ENCODE measurements at regions not wholly inside any gene's neighbourhood (a gene's known extent, or its start where the extent isn't known, plus 50 kb on each side); places are given as distances from the start of the nearest gene placed in this dataset.

DNA sequence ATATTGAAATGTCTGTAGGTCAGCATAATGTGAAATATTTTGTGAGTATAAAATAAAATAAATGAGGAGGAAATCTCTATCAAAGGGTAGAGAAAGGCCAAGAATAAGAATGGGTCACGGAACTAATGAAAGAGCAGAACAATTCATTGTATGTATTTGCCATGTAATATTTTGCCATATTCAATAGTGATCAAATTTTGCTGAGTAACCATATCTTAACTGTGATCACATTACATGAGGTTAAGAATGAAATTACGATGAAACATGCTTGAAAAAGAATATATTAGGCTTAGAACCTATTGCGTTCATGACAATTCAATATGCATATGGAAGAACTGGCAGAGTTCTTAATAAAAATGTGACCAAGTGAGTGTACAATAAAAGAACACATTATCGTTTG is 437.2 kb upstream of the NRXN1 start:
- Histone ChIP-seq H3K9me3 (ENCODE audit: low read length) (no peaks in the 10 kb centered on the region), H3K4me3 (ENCODE audit: low read length) (no peak overlapping the region), H3K27ac (ENCODE audit: low read depth, low read length) (no peak overlapping the region), H3K4me1 (ENCODE audit: insufficient read depth, low read length) (no peaks in the 10 kb centered on the region), H3K27me3 (ENCODE audit: insufficient read depth, low read length, poor library complexity, severe bottlenecking) (no peaks in the 10 kb centered on the region), H3K36me3 (ENCODE audit: insufficient read depth, low read length) (no peaks in the 10 kb centered on the region)
- ChIA-PET CTCF (no interaction called here), POLR2A (no interaction called here)
- peaks cover 0 to 37% (median 6%) of the 10 kb centered on the region in 5 donors for H3K9me3 Mint-ChIP-seq
- H3K27ac Mint-ChIP-seq: no peak overlapping the region
- H3K4me1 Mint-ChIP-seq: no peaks in the 10 kb centered on the region
- H3K36me3 Mint-ChIP-seq: no peaks in the 10 kb centered on the region
- H3K27me3 Mint-ChIP-seq: no peaks in the 10 kb centered on the region
- no peak overlapping the region for H3K4me3 Mint-ChIP-seq
- DNase-seq: no peak

DNA sequence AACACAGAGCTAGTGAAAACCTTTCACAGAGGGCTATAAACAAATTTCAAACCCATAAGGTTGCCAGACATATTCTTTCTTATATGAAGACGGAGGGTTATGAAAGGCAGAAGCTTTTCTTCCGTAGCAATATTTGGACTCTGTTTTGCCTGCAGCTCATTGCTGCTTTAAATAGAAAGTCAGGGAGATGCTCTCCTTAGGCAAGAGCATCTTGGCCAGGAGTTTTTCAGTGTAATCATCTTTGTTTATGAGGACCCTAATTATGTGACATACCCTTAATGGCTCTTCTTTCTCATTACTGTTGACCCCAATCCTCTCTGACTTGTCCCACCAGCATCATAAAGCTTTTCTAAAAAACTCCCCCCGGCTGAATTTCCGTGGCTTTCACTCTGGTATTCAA is 433.4 kb upstream of the NRXN1 start:
- Mint-ChIP-seq H3K9me3 (peaks cover 5 to 20% (median 7%) of the 10 kb centered on the region in 5 donors), H3K4me1 (no peaks in the 10 kb centered on the region), H3K27ac (no peak overlapping the region), H3K36me3 (no peaks in the 10 kb centered on the region), H3K4me3 (no peak overlapping the region), H3K27me3 (no peaks in the 10 kb centered on the region)
- no peak overlapping the region for H3K4me3 ChIP-seq (ENCODE audit: low read length)
- H3K9me3 ChIP-seq (ENCODE audit: low read length): no peaks in the 10 kb centered on the region
- H3K27ac ChIP-seq (ENCODE audit: low read depth, low read length): no peak overlapping the region
- H3K27me3 ChIP-seq (ENCODE audit: insufficient read depth, low read length, poor library complexity, severe bottlenecking): no peaks in the 10 kb centered on the region
- ChIA-PET POLR2A (no interaction called here), CTCF (interaction anchor here (1.1 kb wide), 1 partner anchor 10 kb away, joined by 3 read pairs; no protein-coding TSS in a partner anchor)
- DNase-seq: no peak
- H3K36me3 ChIP-seq (ENCODE audit: insufficient read depth, low read length): no peaks in the 10 kb centered on the region
- no peaks in the 10 kb centered on the region for H3K4me1 ChIP-seq (ENCODE audit: insufficient read depth, low read length)

DNA sequence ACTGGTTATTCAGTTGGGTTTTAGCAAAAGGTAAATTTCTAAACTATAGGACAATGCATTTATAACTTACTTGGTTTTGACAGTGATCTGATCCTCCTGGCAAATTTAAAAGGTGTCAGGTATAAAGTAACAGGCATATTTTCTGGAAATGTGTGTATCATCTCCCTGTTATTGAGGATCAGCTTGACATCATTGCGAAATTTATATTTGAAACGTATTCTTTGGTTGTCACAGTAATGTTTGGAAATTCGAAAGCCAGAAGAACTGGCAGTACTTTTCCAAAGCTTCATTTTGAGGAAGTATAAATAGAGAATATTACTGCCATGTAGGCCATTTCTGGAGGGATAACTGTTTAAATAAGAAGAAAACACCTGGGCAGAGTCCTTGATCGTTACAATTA is 422.2 kb upstream of the NRXN1 start:
- CTCF ChIA-PET: no interaction called here
- Histone ChIP-seq H3K27ac (ENCODE audit: low read depth, low read length) (no peak overlapping the region), H3K4me3 (ENCODE audit: low read length) (no peak overlapping the region), H3K4me1 (ENCODE audit: insufficient read depth, low read length) (no peaks in the 10 kb centered on the region), H3K36me3 (ENCODE audit: insufficient read depth, low read length) (no peaks in the 10 kb centered on the region), H3K27me3 (ENCODE audit: insufficient read depth, low read length, poor library complexity, severe bottlenecking) (no peaks in the 10 kb centered on the region), H3K9me3 (ENCODE audit: low read length) (no peaks in the 10 kb centered on the region)
- no peaks in the 10 kb centered on the region for H3K27me3 Mint-ChIP-seq
- H3K36me3 Mint-ChIP-seq: no peaks in the 10 kb centered on the region
- H3K27ac Mint-ChIP-seq: no peak overlapping the region
- H3K4me1 Mint-ChIP-seq: no peaks in the 10 kb centered on the region
- H3K9me3 Mint-ChIP-seq: peaks cover 7 to 42% (median 15%) of the 10 kb centered on the region in 5 donors
- H3K4me3 Mint-ChIP-seq: no peak overlapping the region
- POLR2A ChIA-PET: no interaction called here
- no peak for DNase-seq

DNA sequence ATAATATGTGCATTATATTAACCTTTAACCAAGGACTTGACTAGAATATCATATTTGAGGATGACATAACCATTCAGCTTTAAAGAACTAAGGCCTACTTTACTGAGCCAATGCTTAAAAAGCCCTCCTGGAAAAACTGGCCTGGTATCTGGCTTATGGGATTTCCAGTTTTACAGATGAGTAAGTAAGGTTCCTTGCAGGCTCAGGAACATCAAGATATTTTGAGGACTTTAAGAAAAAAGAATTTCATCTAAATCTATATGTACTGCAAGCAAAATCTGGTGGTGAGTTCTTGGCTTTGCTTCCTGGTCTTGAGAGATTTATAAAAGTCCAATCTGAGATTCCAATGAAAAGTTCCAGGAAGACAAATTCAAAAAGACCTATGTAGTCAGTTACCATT is 417.0 kb upstream of the NRXN1 start:
- Mint-ChIP-seq H3K27me3 (no peaks in the 10 kb centered on the region), H3K27ac (no peak overlapping the region), H3K4me1 (no peaks in the 10 kb centered on the region), H3K36me3 (no peaks in the 10 kb centered on the region), H3K4me3 (no peak overlapping the region), H3K9me3 (peaks cover 8 to 37% (median 16%) of the 10 kb centered on the region in 5 donors)
- Histone ChIP-seq H3K27me3 (ENCODE audit: insufficient read depth, low read length, poor library complexity, severe bottlenecking) (no peaks in the 10 kb centered on the region), H3K36me3 (ENCODE audit: insufficient read depth, low read length) (no peaks in the 10 kb centered on the region), H3K9me3 (ENCODE audit: low read length) (no peaks in the 10 kb centered on the region), H3K4me1 (ENCODE audit: insufficient read depth, low read length) (no peaks in the 10 kb centered on the region), H3K27ac (ENCODE audit: low read depth, low read length) (no peak overlapping the region), H3K4me3 (ENCODE audit: low read length) (no peak overlapping the region)
- DNase-seq: no peak
- ChIA-PET CTCF (no interaction called here), POLR2A (no interaction called here)

DNA sequence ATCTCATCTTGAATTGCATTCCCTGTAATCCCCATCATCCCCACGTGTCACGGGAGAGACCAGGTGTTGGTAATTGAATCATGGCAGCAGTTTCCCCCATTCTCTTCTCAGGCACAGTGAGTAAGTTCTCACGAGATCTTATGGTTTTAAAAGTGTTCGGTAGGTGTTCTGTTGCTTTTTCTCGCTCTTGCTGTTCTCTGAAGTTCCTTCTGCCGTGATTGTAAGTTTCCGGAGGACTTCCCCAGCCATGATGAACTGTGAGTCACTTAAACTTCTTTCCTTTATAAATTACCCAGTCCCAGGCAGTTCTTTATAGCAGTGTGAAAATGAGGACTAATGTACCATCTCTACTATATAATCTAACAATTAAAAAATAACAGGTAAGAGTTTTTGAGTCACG is 409.9 kb upstream of the NRXN1 start:
- Histone ChIP-seq H3K9me3 (ENCODE audit: low read length) (no peaks in the 10 kb centered on the region), H3K27me3 (ENCODE audit: insufficient read depth, low read length, poor library complexity, severe bottlenecking) (no peaks in the 10 kb centered on the region), H3K27ac (ENCODE audit: low read depth, low read length) (no peak overlapping the region), H3K4me1 (ENCODE audit: insufficient read depth, low read length) (no peaks in the 10 kb centered on the region), H3K36me3 (ENCODE audit: insufficient read depth, low read length) (no peaks in the 10 kb centered on the region), H3K4me3 (ENCODE audit: low read length) (no peak overlapping the region)
- Mint-ChIP-seq H3K4me3 (no peak overlapping the region), H3K9me3 (peaks cover 1 to 32% (median 8%) of the 10 kb centered on the region in 5 donors), H3K27me3 (no peaks in the 10 kb centered on the region), H3K4me1 (no peaks in the 10 kb centered on the region), H3K27ac (no peak overlapping the region), H3K36me3 (no peaks in the 10 kb centered on the region)
- ChIA-PET CTCF (no interaction called here), POLR2A (no interaction called here)
- DNase-seq: no peak

DNA sequence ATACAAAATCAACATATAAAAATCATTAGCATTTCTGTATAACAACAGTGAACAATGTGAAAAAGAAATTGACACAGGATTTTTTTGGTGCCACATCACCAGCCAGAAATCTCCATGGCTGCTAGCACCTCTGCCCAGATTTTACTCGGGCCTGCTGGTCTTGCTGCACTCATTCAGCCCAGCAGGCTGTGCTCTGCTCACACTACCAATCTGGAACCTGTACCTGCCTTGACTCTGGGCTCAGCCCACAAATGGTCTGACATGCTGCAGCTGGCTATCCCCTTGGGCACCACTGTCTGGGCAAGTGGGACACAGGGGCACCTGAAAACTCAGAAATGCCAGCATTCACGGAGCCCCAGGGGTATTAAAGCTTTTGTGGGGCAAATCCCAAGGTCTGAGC is 392.5 kb upstream of the NRXN1 start:
- H3K4me1 Mint-ChIP-seq: no peaks in the 10 kb centered on the region
- no peak overlapping the region for H3K27ac Mint-ChIP-seq

DNA sequence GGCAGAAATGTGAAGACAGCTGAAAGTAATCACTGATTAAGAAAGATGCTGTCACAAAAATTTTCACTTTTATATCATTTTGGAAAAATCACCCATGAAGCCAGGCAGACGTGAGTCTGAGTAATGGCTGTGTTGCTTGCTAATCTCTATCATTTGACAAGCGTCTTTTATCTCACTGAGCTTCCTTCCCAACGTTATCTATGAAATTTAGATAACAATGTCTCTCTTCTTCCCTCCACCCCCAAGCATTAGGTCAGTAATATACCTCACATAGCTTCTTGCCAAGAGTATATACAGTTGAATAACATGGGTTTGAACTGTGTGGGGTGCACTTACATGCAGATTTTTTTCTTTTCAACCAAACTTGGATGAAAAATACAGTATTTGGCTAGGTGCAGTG is 388.6 kb upstream of the NRXN1 start:
- peaks cover 0 to under 1% of the 10 kb centered on the region in 2 donors for H3K27me3 Mint-ChIP-seq
- H3K4me3 ChIP-seq (ENCODE audit: low read length): no peak overlapping the region
- H3K9me3 ChIP-seq (ENCODE audit: low read length): no peaks in the 10 kb centered on the region
- H3K4me3 Mint-ChIP-seq: no peak overlapping the region
- no peak overlapping the region for H3K27ac Mint-ChIP-seq
- ChIA-PET POLR2A (no interaction called here), CTCF (no interaction called here)
- peaks cover 5 to 32% (median 17%) of the 10 kb centered on the region in 5 donors for H3K9me3 Mint-ChIP-seq
- no peaks in the 10 kb centered on the region for H3K4me1 ChIP-seq (ENCODE audit: insufficient read depth, low read length)
- H3K27ac ChIP-seq (ENCODE audit: low read depth, low read length): no peak overlapping the region
- DNase-seq: no peak
- no peaks in the 10 kb centered on the region for H3K36me3 ChIP-seq (ENCODE audit: insufficient read depth, low read length)
- no peaks in the 10 kb centered on the region for H3K4me1 Mint-ChIP-seq
- no peaks in the 10 kb centered on the region for H3K36me3 Mint-ChIP-seq
- no peaks in the 10 kb centered on the region for H3K27me3 ChIP-seq (ENCODE audit: insufficient read depth, low read length, poor library complexity, severe bottlenecking)

More for the DNA sequence above, 392.5 kb upstream of the NRXN1 start:
- H3K9me3 Mint-ChIP-seq: peaks cover 6 to 34% (median 18%) of the 10 kb centered on the region in 5 donors
- H3K9me3 ChIP-seq (ENCODE audit: low read length): no peaks in the 10 kb centered on the region
- no peak overlapping the region for H3K4me3 Mint-ChIP-seq
- no peaks in the 10 kb centered on the region for H3K36me3 Mint-ChIP-seq
- no peaks in the 10 kb centered on the region for H3K36me3 ChIP-seq (ENCODE audit: insufficient read depth, low read length)
- ChIA-PET POLR2A (no interaction called here), CTCF (no interaction called here)
- no peaks in the 10 kb centered on the region for H3K4me1 ChIP-seq (ENCODE audit: insufficient read depth, low read length)
- no peak for DNase-seq
- peaks cover 0 to 2% of the 10 kb centered on the region in 2 donors for H3K27me3 Mint-ChIP-seq
- no peak overlapping the region for H3K27ac ChIP-seq (ENCODE audit: low read depth, low read length)
- H3K27me3 ChIP-seq (ENCODE audit: insufficient read depth, low read length, poor library complexity, severe bottlenecking): no peaks in the 10 kb centered on the region
- H3K4me3 ChIP-seq (ENCODE audit: low read length): no peak overlapping the region

DNA sequence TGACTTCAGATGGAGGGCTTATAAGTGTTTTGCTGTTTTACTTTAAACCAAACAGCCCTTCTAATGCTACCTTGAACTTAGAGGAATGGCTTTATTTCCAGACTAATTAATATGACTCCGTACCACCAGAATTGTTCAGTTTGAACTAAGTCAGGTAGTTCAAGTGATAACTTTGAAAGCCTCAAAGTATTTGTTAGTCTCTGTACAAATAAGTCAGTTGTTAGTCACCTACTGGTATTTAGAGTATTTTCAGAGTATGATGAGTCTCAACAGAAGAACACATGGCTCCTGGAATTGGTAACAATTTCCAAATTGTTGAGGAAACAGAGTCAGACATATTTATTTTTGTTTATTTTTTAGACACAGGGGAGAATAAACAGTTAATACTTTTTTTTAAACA is 381.8 kb upstream of the NRXN1 start:
- Histone ChIP-seq H3K27me3 (ENCODE audit: insufficient read depth, low read length, poor library complexity, severe bottlenecking) (no peaks in the 10 kb centered on the region), H3K36me3 (ENCODE audit: insufficient read depth, low read length) (no peaks in the 10 kb centered on the region), H3K9me3 (ENCODE audit: low read length) (no peaks in the 10 kb centered on the region), H3K4me1 (ENCODE audit: insufficient read depth, low read length) (no peaks in the 10 kb centered on the region), H3K4me3 (ENCODE audit: low read length) (no peak overlapping the region), H3K27ac (ENCODE audit: low read depth, low read length) (no peak overlapping the region)
- H3K4me1 Mint-ChIP-seq: no peaks in the 10 kb centered on the region
- H3K27ac Mint-ChIP-seq: no peak overlapping the region
- DNase-seq: no peak
- CTCF ChIA-PET: no interaction called here
- H3K4me3 Mint-ChIP-seq: no peak overlapping the region
- H3K9me3 Mint-ChIP-seq: peaks cover 7 to 25% (median 9%) of the 10 kb centered on the region in 5 donors
- no peaks in the 10 kb centered on the region for H3K27me3 Mint-ChIP-seq
- POLR2A ChIA-PET: no interaction called here
- no peaks in the 10 kb centered on the region for H3K36me3 Mint-ChIP-seq

DNA sequence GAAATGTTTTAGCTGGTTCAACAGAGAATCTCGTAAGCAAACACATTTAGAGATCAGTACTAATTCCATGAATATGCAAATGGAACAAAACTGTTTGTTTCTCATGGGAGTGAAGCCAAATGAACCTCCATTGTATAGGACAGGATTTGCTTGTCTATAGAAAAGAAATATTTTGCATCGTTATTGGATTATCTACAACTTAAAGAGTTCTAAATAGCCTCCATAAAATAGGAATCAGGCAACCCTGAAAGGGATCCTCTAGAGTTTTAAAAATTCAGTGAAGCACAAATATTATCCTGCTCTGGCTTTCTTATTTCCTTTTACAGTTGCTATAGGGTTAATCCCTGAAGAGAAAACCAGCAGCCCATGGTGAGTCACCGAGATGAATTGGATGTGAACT is 378.4 kb upstream of the NRXN1 start:
- Mint-ChIP-seq H3K9me3 (peaks cover 4 to 30% (median 5%) of the 10 kb centered on the region in 5 donors), H3K36me3 (no peaks in the 10 kb centered on the region), H3K4me3 (no peak overlapping the region), H3K27me3 (no peaks in the 10 kb centered on the region), H3K27ac (no peak overlapping the region), H3K4me1 (no peaks in the 10 kb centered on the region)
- DNase-seq: no peak
- ChIA-PET CTCF (no interaction called here), POLR2A (no interaction called here)
- no peaks in the 10 kb centered on the region for H3K4me1 ChIP-seq (ENCODE audit: insufficient read depth, low read length)
- H3K27me3 ChIP-seq (ENCODE audit: insufficient read depth, low read length, poor library complexity, severe bottlenecking): no peaks in the 10 kb centered on the region
- H3K4me3 ChIP-seq (ENCODE audit: low read length): no peak overlapping the region
- no peaks in the 10 kb centered on the region for H3K9me3 ChIP-seq (ENCODE audit: low read length)
- H3K27ac ChIP-seq (ENCODE audit: low read depth, low read length): no peak overlapping the region
- H3K36me3 ChIP-seq (ENCODE audit: insufficient read depth, low read length): no peaks in the 10 kb centered on the region

Measured in CD8-positive, alpha-beta memory T cell (primary cell).